Gastroesophageal sphincter (tissue), 4 donors: ENCODE measurements at regions not wholly inside any gene's neighbourhood (a gene's known extent, or its start where the extent isn't known, plus 50 kb on each side); places are given as distances from the start of the nearest gene placed in this dataset.
"Not testable (repeated sequence)": the region's sequence is repeated elsewhere in the genome, so short reads cannot be mapped to it uniquely, and the experiment has no call there.

Experiments
- ATAC-seq: fragments of 150-250 bp; one replicate; pipeline ENCODE4 v1.9.1; 2016; ENCODE audit warnings: mild to moderate bottlenecking, moderate library complexity
- H3K27ac ChIP-seq, 4 donors: fragments of 200-600 bp; sonication (generic) in 3 of 4; 1 replicate in 3 of 4; 2 replicates in 1 of 4; pipeline ENCODE4 v1.5.1; 2016 to 2019
- H3K27me3 ChIP-seq: fragments of 200-600 bp; sonication (generic); one replicate; pipeline ENCODE4 v1.5.1; 2019
- H3K36me3 ChIP-seq, 2 donors: fragments of 200-600 bp; sonication (generic); one replicate each; pipeline ENCODE4 v1.5.1; 2019; ENCODE audit warnings: control low read depth in 1 of 2
- H3K4me1 ChIP-seq, 3 donors: fragments of 200-600 bp; sonication (generic); 1 replicate in 2 of 3; 2 replicates in 1 of 3; pipeline ENCODE4 v1.5.1; 2016 to 2019; ENCODE audit warnings: control low read depth in 2 of 3
- H3K4me3 ChIP-seq, 2 donors: fragments of 200-600 bp; sonication (generic); one replicate each; pipeline ENCODE4 v1.5.1; 2019; ENCODE audit warnings: mild to moderate bottlenecking in 1 of 2, moderate library complexity in 1 of 2
- H3K9me3 ChIP-seq, 3 donors: fragments of 200-600 bp; sonication (generic); one replicate each; pipeline ENCODE4 v1.5.1; 2017 to 2019; ENCODE audit warnings: control low read depth in 2 of 3
- EP300 ChIP-seq: sonication (generic); formaldehyde crosslinking; IDR thresholded peaks from one replicate; pipeline ENCODE4 v1.6.1; 2017; ENCODE audit warnings: antibody characterized with exemption, mild to moderate bottlenecking
- POLR2A ChIP-seq, 2 donors: fragments of 450-650 bp; IDR thresholded peaks; one replicate each; pipeline ENCODE4 v1.6.1; 2017; ENCODE audit warnings: antibody characterized with exemption in 2 of 2, mild to moderate bottlenecking in 2 of 2, moderate library complexity in 1 of 2
- POLR2AphosphoS5 ChIP-seq: sonication (generic); formaldehyde crosslinking; IDR thresholded peaks from one replicate; pipeline ENCODE4 v1.6.1; 2017; ENCODE audit warnings: antibody characterized with exemption
- WGBS, 2 donors: methylation state at CpG; one replicate each; pipeline ENCODE4 v1.1.5; 2018; ENCODE audit warnings: low coverage in 1 of 2; 5-methylcytosine and 5-hydroxymethylcytosine counted together
- TF ChIP-seq, protein P1 (sequence below), 4 experiments: fragments of 200-600 bp in 2 of 4; fragments of 450-650 bp in 2 of 4; sonication (generic) in 1 of 4; IDR thresholded peaks; one replicate each; pipeline ENCODE4 v1.5.1; 2017 to 2019; ENCODE audit warnings: antibody characterized with exemption in 4 of 4, mild to moderate bottlenecking in 2 of 4, moderate library complexity in 2 of 4

DNA sequence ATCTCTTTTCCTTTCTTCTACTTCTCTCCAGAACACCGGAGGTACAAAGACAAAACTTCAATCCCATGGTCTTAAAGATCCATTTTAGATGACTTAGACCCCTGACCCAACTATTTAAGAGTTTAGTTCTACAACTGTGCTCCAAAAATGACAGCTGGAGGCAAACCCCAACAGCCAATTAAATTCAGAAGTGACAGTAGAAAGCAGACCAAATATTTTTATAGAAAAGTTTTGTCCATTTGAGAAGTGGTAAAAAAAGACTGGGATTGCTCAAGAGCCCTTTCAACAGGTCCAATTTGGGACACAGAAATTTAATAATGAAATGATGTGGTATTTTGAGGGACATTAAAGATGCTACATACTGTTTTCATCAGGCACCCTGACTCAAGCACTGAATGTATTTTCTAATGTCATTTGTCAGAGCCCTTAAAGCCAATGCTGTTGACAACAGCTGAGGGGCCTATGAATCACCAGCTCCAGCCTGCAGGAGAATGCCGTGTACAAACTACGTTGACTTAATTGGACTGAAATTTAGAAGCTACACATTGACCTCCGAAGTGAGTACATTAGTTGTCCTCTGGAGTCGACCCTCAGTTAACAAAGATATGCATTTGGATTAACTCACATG, 147.5 kb upstream of the PIK3R1 start:
- TF ChIP-seq EP300 (no peak), POLR2AphosphoS5 (no peak), POLR2A (IDR thresholded peaks at IDR 0.05) (no peak)
- TF ChIP-seq, protein P1, sequence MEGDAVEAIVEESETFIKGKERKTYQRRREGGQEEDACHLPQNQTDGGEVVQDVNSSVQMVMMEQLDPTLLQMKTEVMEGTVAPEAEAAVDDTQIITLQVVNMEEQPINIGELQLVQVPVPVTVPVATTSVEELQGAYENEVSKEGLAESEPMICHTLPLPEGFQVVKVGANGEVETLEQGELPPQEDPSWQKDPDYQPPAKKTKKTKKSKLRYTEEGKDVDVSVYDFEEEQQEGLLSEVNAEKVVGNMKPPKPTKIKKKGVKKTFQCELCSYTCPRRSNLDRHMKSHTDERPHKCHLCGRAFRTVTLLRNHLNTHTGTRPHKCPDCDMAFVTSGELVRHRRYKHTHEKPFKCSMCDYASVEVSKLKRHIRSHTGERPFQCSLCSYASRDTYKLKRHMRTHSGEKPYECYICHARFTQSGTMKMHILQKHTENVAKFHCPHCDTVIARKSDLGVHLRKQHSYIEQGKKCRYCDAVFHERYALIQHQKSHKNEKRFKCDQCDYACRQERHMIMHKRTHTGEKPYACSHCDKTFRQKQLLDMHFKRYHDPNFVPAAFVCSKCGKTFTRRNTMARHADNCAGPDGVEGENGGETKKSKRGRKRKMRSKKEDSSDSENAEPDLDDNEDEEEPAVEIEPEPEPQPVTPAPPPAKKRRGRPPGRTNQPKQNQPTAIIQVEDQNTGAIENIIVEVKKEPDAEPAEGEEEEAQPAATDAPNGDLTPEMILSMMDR (IDR thresholded peaks at IDR 0.05) = no peak
- Histone ChIP-seq H3K27ac (peak overlapping the region in 2 of 4 donors; percentile 32 to 57), H3K9me3 (peaks cover 0 to 12% (median 0%) of the 10 kb centered on the region in 3 donors), H3K27me3 (no peaks in the 10 kb centered on the region), H3K36me3 (no peaks in the 10 kb centered on the region), H3K4me3 (no peak overlapping the region), H3K4me1 (no peaks in the 10 kb centered on the region)
- 88% methylated on average over 5 of the region's 5 CpGs; no CpG with 5 or more reads in 1 of the 2 donors for WGBS, 2 donors
- no peak for ATAC-seq

DNA sequence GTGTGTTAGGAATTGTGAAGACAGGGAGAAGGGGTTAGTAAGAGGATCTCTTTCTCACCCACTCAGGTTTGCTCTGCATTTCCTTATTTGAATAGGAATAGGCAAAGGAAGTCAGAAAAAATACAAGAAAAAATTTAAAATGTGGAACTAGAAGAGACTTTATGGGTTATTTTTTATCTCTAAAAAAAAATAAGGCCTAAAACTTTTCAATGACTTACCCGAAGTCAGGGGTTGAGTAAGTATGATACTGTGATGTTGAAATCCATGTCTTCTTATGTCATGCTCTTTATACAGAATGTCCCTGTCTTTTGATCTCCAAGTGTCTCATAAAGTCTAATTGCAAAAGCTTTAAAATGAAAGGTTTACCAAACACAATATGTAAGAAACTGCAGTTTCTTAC, 148.3 kb upstream of the PIK3R1 start:
- H3K9me3 ChIP-seq = peaks cover 0 to 12% (median 0%) of the 10 kb centered on the region in 3 donors
- TF ChIP-seq EP300 (no peak), POLR2A (IDR thresholded peaks at IDR 0.05) (no peak), POLR2AphosphoS5 (no peak)
- TF ChIP-seq, protein P1 (IDR thresholded peaks at IDR 0.05) = no peak
- peak; percentile 63 for ATAC-seq
- H3K36me3 ChIP-seq = no peaks in the 10 kb centered on the region
- WGBS, 2 donors = 78 to 81% methylated on average over 1 of the region's 1 CpG
- no peak overlapping the region for H3K4me3 ChIP-seq
- peak overlapping the region in 3 of 4 donors; percentile 32 to 57 (median 43) for H3K27ac ChIP-seq
- no peaks in the 10 kb centered on the region for H3K27me3 ChIP-seq
- no peaks in the 10 kb centered on the region for H3K4me1 ChIP-seq

DNA sequence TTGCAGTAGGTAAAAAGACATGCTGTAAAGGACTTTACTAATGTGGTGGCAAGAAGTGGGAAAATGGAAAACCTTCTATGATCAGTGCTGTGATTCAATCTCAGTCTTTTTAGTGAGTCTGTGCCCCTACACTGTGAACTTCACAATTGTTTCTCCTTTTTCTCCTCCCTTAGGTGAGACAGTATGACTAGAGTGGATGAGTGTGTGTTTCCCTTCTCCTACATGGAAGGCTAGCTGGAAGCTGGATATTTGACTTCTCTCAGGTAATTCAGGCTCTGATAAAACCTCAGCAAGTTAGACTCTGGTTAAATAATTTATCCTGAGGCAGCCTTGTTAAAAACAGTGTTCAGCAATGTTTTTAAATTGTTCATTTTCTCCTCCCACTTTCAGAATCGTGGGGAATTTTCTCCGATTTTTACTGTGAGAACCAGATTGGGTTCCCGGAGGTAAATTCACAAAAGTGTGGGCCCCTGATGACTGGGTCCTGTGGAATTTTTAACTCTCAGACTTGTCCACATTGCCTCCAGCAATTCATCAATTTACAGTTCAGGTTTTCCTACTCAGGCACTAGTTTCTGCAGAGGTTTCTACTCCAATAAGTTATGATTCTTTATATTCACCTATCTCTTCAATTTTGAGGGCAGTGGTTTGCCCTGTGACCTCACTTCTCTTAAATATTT, 149.1 kb upstream of the PIK3R1 start:
- Histone ChIP-seq H3K27ac (no peak overlapping the region), H3K9me3 (peaks cover 0 to 16% (median 0%) of the 10 kb centered on the region in 3 donors), H3K4me3 (no peak overlapping the region), H3K36me3 (no peaks in the 10 kb centered on the region), H3K27me3 (no peaks in the 10 kb centered on the region), H3K4me1 (no peaks in the 10 kb centered on the region)
- WGBS, 2 donors = 90 to 93% methylated on average over 3 of the region's 3 CpGs
- TF ChIP-seq POLR2A (IDR thresholded peaks at IDR 0.05) (no peak), EP300 (no peak), POLR2AphosphoS5 (no peak)
- TF ChIP-seq, protein P1 (IDR thresholded peaks at IDR 0.05) = no peak
- no peak for ATAC-seq

DNA sequence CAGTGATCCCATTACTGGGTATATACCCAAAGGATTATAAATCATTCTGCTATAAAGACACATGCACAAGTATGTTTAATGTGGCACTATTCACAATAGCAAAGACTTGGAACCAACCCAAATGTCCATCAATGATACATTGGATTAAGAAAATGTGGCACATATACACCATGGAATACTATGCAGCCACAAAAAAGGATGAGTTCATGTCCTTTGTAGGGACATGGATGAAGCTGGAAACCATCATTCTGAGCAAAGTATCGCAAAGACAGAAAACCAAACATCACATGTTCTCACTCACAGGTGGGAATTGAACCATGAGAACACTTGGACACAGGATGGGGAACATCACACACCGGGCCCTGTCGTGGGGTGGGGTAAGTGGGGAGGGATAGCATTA, 150.2 kb upstream of the PIK3R1 start:
- 91 to 100% methylated on average over 1 to 3 of the region's 3 CpGs for WGBS, 2 donors
- not testable (repeated sequence) for H3K4me3 ChIP-seq

DNA sequence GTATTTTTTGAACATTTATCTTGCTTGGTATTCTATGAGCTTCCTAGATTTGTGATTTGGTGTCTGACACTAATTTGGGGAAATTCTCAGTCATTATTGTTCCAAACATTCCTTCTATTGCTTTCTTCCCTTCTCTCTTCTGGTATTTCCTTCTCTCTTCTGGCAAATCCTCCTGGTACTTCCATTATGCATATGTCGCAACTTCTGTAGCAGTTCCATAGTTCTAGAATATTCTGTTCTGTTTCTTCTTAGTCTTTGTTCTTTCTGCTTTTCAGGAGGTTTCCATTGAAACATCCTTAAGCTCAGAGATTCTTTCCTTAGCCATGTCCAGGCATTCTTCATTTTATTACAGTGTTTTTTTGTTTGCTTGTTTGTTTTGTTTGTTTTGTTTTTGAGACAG, 155.2 kb upstream of the PIK3R1 start:
- TF ChIP-seq POLR2A (IDR thresholded peaks at IDR 0.05) (no peak), EP300 (no peak), POLR2AphosphoS5 (no peak)
- TF ChIP-seq, protein P1 (IDR thresholded peaks at IDR 0.05) = no peak
- no peaks in the 10 kb centered on the region for H3K27me3 ChIP-seq
- no peak for ATAC-seq
- H3K9me3 ChIP-seq = peaks cover 0 to 7% (median 0%) of the 10 kb centered on the region in 3 donors
- no peaks in the 10 kb centered on the region for H3K4me1 ChIP-seq
- H3K36me3 ChIP-seq = no peaks in the 10 kb centered on the region
- H3K4me3 ChIP-seq = no peak overlapping the region
- 75 to 100% methylated on average over 1 of the region's 1 CpG for WGBS, 2 donors
- no peak overlapping the region for H3K27ac ChIP-seq

More for the DNA sequence above, 150.2 kb upstream of the PIK3R1 start:
- not testable (repeated sequence) for H3K36me3 ChIP-seq, H3K27ac ChIP-seq, ATAC-seq, H3K27me3 ChIP-seq, H3K4me1 ChIP-seq
- H3K9me3 ChIP-seq = peaks cover 0 to 17% (median 0%) of the 10 kb centered on the region in 3 donors
